Endometrial microvascular endothelial cells (primary cell): ENCODE measurements at regions not wholly inside any gene's neighbourhood (a gene's known extent, or its start where the extent isn't known, plus 50 kb on each side); places are given as distances from the start of the nearest gene placed in this dataset.
"Not testable (repeated sequence)": the region's sequence is repeated elsewhere in the genome, so short reads cannot be mapped to it uniquely, and the experiment has no call there.

ENCODE experiments used
- in situ Hi-C: cut with HindIII; loops from 2 replicates; pipeline ENCODE4 v1.10.0; 2017; ENCODE audit warnings: low sequenced_read_pairs, low pct_unique_long_range_greater_than_20kb; ENCODE audit errors: inconsistent ontology term

GRCh38 chr14:38557391-38557790 is 301.5 kb upstream of the CLEC14A start:
- in situ Hi-C loops: not testable (repeated sequence)

GRCh38 chr14:38556252-38556651 is 300.4 kb upstream of the CLEC14A start:
- in situ Hi-C loops: no loop called here

DNA sequence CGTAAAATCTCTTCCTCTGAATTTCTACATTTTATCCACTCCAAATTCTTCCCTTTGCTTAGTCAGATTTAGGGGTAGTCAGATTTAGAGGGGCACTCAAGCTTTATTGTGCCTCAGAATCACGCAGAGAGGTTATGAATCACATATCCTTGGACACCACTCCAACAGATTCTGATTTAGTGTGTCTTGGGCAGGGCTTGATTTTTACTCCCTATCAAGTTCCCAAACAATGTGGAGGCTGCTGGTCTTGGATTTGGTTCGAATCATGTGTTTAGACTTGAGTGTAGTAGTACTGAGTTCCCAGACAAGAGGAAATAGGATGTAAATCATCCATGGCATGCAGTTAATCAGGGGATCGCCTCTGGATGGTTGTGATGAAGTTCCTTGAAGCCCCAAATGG is 298.1 kb upstream of the CLEC14A start:
- in situ Hi-C loops: no loop called here

- in situ Hi-C loops: no loop called here
Observed at GRCh38 chr14:38553586-38553985, 297.7 kb upstream of the CLEC14A start.

DNA sequence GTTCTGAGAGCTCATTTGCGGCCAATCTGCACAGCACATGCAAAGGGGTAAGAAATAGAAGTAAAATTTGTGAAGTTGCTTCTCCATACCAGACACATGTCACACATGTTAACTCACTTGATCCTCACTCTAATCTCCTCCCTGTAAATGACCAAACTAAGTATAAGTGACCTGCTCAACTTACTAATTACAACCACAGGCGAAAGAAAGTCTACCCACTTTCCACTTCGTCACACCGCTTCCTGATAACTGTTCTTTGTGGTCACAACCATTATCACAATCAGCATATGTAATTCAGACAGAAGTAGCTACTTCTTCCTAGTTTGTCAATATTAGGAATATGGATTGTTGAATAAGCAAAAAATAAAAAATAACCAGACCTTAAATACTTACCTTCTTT is 293.7 kb upstream of the CLEC14A start:
- in situ Hi-C loops: no loop called here

DNA sequence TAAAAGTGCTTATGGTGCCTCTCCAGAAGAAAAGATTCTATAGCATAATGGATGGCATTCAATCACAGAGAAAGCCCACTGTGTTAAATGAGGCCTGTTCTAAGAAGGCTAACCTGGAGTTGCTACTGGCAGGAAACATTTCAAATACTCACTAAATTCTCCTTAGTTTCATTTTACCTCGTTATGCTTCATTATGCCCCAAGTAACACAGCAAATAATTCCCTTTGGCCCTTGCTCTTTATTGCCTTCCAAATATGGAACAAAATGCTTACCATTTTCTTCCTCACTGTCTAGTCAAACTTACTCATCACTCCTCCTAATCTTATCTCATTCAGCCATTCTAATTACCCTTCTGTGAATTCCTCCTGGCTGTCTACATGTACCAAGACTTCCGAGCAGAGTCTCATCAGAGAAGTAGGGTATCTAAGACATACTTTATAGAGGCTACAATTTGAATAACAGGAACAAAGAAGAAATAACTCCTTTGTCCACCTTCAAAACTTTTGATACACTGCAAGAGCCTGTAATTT is 292.1 kb upstream of the CLEC14A start:
- in situ Hi-C loops: no loop called here

GRCh38 chr14:38546932-38547551 is 291.1 kb upstream of the CLEC14A start:
- in situ Hi-C loops: no loop called here

DNA sequence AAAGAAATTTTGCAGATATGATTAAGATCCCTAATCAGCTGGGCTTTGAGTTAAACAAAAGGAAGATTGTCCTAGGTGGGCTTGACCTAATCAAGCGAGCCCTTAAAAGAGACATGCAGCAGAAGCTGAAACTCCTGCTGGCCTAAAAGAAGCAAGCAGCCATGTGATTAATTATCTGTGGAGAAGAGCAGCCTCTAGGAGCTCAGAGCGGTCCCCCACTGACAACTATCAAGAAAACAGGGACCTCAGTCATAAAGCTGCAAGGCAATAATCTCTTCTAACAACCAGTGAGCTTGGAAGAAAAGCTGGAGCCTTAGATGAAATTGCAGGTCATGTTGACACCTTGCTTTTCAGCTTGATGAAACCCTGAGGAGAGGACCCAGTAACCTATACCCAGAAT is 288.9 kb upstream of the CLEC14A start:
- in situ Hi-C loops: no loop called here

DNA sequence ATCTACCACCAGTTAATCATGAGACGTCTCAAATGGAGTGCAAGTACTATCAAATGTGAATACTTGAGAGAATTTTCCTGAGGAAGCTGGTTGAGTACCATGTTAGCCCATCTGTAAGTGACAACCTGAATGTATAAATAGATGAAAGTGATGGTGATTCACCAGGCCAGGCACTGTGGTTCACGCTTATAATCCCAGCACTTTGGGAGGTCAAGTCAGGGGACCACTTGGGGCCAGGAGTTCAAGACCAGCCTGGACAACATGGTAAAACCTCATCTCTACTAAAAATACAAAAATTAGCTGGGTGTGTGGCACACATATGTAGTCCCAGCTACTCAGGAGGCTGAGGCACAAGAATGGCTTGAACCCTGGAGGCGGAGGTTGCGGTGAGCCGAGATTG is 288.0 kb upstream of the CLEC14A start:
- in situ Hi-C loops: not testable (repeated sequence)

GRCh38 chr14:38538053-38538452 is 282.2 kb upstream of the CLEC14A start:
- in situ Hi-C loops: not testable (repeated sequence)

- in situ Hi-C loops: no loop called here
Observed at GRCh38 chr14:38536376-38537038, 280.6 kb upstream of the CLEC14A start.

GRCh38 chr14:38528582-38528981 is 272.7 kb upstream of the CLEC14A start:
- in situ Hi-C loops: no loop called here

- in situ Hi-C loops: no loop called here
Observed at GRCh38 chr14:38527502-38527878, 271.6 kb upstream of the CLEC14A start.

DNA sequence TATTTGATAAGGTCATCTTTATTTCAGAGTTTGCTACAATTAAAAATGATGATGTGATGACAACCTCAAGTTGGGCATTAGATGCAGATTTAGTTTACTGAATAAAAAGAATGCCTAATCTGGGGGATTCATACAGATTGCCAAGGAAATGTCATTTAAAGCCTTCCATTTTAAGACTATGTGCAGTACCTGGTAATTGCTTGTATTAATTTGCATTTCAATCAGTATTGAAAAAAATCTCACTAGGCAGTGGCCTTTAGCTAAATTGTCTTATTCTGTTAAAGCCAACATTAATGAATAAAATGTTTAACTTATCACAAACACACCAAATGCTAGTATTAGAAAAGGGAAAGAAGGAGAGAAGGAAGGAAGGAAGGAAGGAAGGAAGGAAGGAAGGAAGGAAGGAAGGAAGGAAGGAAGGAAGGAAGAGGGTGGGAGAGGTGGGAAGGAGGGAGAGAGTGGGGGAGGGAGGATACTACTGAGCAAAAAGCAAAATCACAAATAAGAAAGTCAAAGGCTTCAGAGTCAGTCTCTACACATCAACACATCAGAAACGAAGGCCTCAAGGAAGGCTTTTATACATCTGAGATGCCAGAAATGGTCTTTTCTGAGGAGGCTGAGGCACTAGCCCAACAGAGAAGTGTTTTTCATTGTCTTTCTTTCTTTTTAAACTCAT is 271.1 kb upstream of the CLEC14A start:
- in situ Hi-C loops: no loop called here

GRCh38 chr14:38524636-38525509 is 269.0 kb upstream of the CLEC14A start:
- in situ Hi-C loops: no loop called here

DNA sequence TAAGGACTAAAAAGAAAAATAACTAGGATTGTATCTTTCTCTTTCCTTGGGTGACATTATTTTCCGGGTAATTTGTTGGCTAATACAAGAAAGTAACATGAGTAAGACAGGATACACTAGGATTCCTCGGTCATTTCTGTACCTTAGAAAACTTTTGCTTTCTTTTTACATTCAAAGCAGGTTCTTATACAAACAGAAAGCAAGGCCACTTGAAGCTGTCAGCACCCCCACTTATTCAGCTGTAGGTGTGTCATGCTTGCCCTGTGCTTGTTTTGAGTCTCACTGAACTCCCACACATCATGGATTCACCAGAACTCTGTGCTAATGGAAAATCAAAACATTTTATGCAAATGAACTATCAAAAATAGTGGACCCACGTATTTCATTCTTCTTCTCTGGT is 266.8 kb upstream of the CLEC14A start:
- in situ Hi-C loops: no loop called here

DNA sequence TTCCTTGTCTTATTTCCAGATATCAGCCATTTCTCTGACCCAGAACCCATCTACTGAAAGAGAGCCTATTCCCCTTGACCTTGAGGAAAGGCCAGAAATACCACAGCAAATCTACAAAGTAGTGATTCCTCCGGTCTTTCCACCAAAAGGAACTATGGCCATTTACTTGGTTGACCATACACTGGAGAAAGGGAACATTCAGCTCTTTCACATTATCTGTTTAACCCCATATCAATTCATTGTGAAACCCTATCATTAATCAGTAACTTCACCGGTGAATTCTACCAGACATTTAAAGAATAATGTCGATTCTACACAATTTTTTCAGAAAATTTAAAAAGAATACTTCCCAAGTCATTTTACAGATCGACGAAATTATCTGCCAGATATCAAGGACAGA is 265.7 kb upstream of the CLEC14A start:
- in situ Hi-C loops: no loop called here

- in situ Hi-C loops: no loop called here
Observed at GRCh38 chr14:38517426-38517825, 261.5 kb upstream of the CLEC14A start.

DNA sequence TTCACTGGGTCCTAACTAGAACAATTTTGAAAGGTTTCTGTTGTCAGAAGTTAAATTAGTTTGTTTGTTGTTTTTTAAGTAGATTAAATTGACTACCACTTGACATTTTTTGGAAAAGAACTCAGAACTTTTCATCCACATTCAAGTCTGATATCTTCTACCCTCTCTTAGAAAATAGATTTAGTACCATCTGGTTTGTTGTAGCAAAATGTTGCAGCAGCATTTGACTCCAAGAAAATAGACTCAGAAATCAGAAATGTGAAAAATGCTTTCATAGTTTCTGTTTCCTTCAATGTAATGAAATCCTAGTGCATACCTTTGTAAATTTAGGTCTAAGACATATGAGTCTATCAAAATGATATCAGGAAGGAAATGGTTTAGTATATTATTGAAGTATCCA is 256.3 kb upstream of the CLEC14A start:
- in situ Hi-C loops: no loop called here
